Lower lobe of right lung (tissue), 2 donors: ENCODE measurements at regions not wholly inside any gene's neighbourhood (a gene's known extent, or its start where the extent isn't known, plus 50 kb on each side); places are given as distances from the start of the nearest gene placed in this dataset.

Experiments
- ATAC-seq, 2 donors: fragments of 200-7000 bp; cut with Tn5 transposase; one replicate each; pipeline ENCODE4 v1.9.1; 2020 to 2022; ENCODE audit warnings: mild to moderate bottlenecking in 2 of 2, moderate library complexity in 2 of 2
- DNase-seq: peaks from one replicate; pipeline ENCODE4 v3.0.0-alpha.2; 2020
- H3K27ac ChIP-seq: fragments of 200-600 bp; one replicate; pipeline ENCODE4 v1.8.0; 2022
- H3K27me3 ChIP-seq: fragments of 200-600 bp; one replicate; pipeline ENCODE4 v1.8.0; 2022; ENCODE audit warnings: low read depth
- H3K36me3 ChIP-seq: fragments of 200-600 bp; one replicate; pipeline ENCODE4 v1.8.0; 2022; ENCODE audit warnings: mild to moderate bottlenecking
- H3K4me1 ChIP-seq: fragments of 200-600 bp; one replicate; pipeline ENCODE4 v1.8.0; 2022
- H3K4me3 ChIP-seq: fragments of 200-600 bp; one replicate; pipeline ENCODE4 v1.8.0; 2022; ENCODE audit warnings: mild to moderate bottlenecking
- H3K9me3 ChIP-seq: fragments of 200-600 bp; one replicate; pipeline ENCODE4 v1.8.0; 2022
- intact Hi-C: fragments of 100-400 bp; cut with DNase I; formaldehyde crosslinking; loops from one replicate; pipeline ENCODE4 v1.11.0; 2022
- TF ChIP-seq, protein P1 (sequence below): fragments of 200-600 bp; IDR thresholded peaks from one replicate; pipeline ENCODE4 v1.8.0; 2022; ENCODE audit warnings: antibody characterized with exemption, mild to moderate bottlenecking
- donor health status: DM: no; HTN: yes; CAD: no; lungs with severe emphysema.

DNA sequence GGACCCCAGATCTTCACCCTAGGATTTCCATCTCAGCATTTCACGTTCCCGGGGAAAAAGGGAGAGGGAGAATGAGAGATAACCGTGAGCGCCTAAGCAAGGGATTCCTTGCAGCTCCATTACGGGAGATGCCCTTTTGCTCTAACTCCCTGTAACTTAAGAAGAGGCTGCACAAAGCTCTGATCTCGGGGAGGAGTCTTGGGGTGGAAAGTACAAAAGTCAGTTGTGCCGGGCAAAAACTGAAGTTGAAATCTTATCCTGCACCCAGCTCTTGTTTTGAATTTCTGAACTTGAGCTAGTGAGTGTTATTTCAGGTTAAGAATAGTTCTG, 256.4 kb upstream of the SOX21 start:
- Histone ChIP-seq H3K27me3 (peaks cover 77% of the 10 kb centered on the region), H3K36me3 (no peaks in the 10 kb centered on the region), H3K4me1 (peaks cover 10% of the 10 kb centered on the region), H3K9me3 (no peaks in the 10 kb centered on the region), H3K4me3 (no peak overlapping the region), H3K27ac (no peak overlapping the region)
- DNase-seq (no peak), ATAC-seq (no peak)
- intact Hi-C loops, result no loop called here
- TF ChIP-seq, protein P1, sequence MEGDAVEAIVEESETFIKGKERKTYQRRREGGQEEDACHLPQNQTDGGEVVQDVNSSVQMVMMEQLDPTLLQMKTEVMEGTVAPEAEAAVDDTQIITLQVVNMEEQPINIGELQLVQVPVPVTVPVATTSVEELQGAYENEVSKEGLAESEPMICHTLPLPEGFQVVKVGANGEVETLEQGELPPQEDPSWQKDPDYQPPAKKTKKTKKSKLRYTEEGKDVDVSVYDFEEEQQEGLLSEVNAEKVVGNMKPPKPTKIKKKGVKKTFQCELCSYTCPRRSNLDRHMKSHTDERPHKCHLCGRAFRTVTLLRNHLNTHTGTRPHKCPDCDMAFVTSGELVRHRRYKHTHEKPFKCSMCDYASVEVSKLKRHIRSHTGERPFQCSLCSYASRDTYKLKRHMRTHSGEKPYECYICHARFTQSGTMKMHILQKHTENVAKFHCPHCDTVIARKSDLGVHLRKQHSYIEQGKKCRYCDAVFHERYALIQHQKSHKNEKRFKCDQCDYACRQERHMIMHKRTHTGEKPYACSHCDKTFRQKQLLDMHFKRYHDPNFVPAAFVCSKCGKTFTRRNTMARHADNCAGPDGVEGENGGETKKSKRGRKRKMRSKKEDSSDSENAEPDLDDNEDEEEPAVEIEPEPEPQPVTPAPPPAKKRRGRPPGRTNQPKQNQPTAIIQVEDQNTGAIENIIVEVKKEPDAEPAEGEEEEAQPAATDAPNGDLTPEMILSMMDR, result no peak

DNA sequence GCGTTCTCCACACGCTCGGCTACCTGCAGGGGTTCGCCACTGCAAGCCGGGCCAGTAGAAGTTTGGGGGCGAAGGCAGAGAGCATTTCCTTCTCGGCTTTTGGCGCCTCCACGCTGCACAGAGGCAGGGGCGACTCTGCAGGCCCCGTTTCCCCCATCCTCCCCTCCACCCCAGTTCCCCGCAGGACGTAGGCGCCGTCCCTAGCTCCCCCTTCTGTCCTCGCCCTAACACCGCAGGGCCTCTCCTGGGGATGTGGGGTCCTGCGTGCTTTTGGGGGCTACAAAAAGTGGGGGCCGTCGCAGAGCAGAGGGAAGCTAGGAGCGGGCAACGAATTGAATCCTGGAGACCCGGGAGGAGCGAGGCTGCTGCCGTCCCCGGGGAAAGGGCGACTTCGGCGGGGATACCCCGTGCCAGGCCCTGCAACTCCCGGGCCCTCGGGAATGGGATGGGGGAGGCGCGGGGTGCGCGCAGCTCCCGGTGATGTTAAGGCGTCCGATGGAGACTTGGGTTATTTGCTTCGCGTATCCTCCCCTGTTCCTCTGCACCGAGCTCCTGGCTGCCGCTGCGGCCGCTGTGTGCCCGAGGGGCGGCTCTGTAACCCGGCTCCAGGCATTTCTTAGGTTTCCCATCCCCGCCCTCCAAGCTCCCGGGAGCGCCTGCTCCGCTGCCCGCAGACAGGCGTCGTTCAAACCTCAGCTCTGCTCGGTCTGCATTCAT, 255.9 kb upstream of the SOX21 start:
- no peak overlapping the region for H3K27ac ChIP-seq
- DNase-seq, result no peak
- peak; percentile 53 to 67 for ATAC-seq
- peaks cover 77% of the 10 kb centered on the region for H3K27me3 ChIP-seq
- H3K4me3 ChIP-seq, result peak overlapping the region; percentile 39
- TF ChIP-seq, protein P1, result no peak
- no peaks in the 10 kb centered on the region for H3K36me3 ChIP-seq
- H3K9me3 ChIP-seq, result no peaks in the 10 kb centered on the region
- intact Hi-C loops, result no loop called here
- H3K4me1 ChIP-seq, result peaks cover 10% of the 10 kb centered on the region

DNA sequence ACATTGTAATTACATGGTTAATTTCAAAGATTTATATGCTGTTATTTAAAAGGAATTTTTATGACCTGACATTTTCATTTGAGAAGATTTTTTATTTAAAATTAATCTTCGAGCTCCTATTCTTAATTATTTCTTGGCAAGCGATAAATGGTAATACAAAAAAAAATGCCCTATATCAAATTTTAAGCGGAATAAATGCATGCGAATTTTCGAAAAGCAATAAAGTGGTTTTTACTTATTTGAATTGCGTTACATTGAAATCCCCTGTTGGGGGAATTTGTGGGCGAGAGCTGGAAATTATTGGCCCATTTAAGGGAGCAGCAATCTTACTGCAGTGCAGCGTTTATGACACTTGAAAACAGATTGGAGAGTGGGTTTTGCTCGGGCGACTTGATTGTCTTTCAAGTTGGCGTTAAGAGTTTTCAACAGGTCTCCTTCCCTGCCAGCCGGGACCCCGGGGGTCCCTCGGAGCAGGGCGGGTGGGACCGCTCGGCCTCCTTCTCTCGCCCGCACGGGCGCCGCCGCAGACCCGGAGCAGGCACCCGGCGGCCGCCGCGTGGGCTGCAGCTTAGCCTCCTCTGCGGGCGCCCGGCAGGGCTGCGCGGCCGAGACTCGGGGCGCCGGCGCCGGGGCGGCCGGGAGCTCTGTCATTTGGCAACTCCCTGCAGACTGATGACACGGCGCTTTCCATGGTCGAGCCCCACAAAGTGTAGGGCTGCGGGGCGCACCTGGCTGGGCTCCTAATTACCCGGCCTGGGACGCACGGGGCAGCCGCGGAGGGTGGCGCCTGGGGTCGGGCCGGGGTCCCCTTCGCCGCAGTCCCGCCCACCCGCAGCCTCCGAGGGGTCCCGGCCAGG, 255.1 kb upstream of the SOX21 start:
- intact Hi-C loops, result no loop called here
- ATAC-seq, result peak; percentile 72 to 79
- peaks cover 78% of the 10 kb centered on the region for H3K27me3 ChIP-seq

DNA sequence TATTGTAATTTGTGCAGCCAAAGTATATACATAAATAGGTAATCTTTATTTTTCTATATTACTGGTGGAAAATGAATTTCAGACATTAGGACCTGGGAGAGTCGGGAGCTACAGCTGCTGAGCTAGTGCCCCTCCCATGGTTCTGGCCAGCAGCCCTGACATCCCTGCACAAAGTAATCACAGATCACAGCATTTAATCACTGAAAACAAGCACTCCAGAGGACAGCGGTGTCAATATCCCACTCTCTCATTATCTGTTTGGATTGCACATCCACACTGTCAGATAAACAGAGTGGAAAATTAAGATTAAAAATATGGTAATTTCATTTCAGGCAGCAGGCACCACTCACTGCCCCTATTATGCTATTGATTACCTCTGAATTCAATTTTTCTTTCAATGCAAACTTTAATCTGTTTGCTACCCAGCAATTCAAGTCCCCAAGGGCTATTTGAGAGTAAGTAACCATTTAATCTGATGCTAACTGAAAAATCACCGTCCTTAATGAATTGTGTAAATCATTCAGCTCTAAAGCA, 254.1 kb upstream of the SOX21 start:
- Histone ChIP-seq H3K36me3 (no peaks in the 10 kb centered on the region), H3K9me3 (no peaks in the 10 kb centered on the region), H3K27ac (no peak overlapping the region), H3K4me1 (peaks cover 10% of the 10 kb centered on the region), H3K27me3 (peaks cover 75% of the 10 kb centered on the region), H3K4me3 (no peak overlapping the region)
- DNase-seq (no peak), ATAC-seq (no peak)
- intact Hi-C loops, result no loop called here
- TF ChIP-seq, protein P1, result no peak

More for the DNA sequence above, 255.1 kb upstream of the SOX21 start:
- Histone ChIP-seq H3K9me3 (no peaks in the 10 kb centered on the region), H3K4me1 (peaks cover 10% of the 10 kb centered on the region), H3K36me3 (no peaks in the 10 kb centered on the region), H3K4me3 (peak overlapping the region; percentile 39), H3K27ac (no peak overlapping the region)
- DNase-seq, result no peak
- TF ChIP-seq, protein P1, result no peak

DNA sequence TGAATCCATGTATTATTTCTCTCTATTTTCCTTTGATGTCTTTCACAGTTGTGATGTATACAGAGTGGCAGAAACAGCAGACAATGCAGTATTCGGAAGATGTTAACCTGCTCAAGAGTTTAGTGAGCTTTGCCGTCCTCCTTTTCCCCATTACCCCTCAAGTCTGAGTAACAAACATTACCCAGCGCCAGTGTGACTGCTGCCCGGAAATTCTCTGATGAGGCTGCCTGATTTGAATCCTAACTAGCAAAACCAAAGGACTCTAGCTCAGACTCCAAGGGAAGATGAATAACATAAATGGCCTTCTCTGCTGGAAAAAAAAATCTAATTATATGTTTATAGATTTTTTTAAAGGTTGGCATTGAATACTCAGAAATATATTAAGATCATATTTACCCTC, 247.3 kb upstream of the SOX21 start:
- no peaks in the 10 kb centered on the region for H3K9me3 ChIP-seq
- intact Hi-C loops, result no loop called here
- TF ChIP-seq, protein P1, result no peak
- no peaks in the 10 kb centered on the region for H3K36me3 ChIP-seq
- H3K4me3 ChIP-seq, result no peak overlapping the region
- no peak overlapping the region for H3K27ac ChIP-seq
- no peaks in the 10 kb centered on the region for H3K4me1 ChIP-seq
- peaks cover 22% of the 10 kb centered on the region for H3K27me3 ChIP-seq
- DNase-seq (no peak), ATAC-seq (no peak)
